ENCODE measurements at regions not wholly inside any gene's neighbourhood (a gene's known extent, or its start where the extent isn't known, plus 50 kb on each side); places are given as distances from the start of the nearest gene placed in this dataset.
"Not testable (repeated sequence)": the region's sequence is repeated elsewhere in the genome, so short reads cannot be mapped to it uniquely, and the experiment has no call there.

DNA sequence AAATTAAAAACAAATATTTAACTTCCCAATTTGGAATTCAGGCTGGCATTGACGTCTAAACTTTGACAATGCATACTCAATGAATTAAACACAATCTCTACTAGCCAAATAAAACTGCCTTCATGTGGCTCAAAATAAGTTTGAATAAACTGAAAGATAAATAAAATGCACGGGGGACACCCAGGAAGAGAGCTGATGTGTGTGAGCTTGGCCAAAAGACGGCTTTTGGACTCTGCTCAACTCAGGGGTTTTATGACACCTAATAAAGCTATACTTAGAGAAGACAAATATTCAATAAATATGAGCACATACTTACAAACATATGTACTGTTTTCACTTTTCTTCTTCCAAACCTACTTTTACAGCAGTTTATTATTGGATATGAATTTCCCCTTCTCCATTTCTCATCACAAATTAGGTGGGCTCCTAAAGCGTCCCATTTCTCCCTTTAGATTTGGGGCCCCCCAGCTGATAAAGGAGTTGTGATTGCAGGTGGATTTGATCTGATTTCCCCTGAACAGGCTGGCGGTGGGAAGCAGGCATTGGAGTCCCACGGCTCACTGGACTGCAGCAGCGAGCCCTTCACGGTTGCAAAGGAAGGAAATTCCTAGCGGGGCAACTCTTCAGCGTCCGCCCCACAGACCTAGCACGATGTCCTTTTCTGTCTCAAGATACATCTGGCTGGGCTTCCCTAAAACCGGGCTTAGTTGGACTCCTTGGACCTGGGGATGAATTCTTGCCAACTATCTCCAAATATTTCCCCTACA lies 79.6 kb downstream of the INSIG1 start:
- no peak for DNase-seq (ENCODE audit: low read depth)

DNA sequence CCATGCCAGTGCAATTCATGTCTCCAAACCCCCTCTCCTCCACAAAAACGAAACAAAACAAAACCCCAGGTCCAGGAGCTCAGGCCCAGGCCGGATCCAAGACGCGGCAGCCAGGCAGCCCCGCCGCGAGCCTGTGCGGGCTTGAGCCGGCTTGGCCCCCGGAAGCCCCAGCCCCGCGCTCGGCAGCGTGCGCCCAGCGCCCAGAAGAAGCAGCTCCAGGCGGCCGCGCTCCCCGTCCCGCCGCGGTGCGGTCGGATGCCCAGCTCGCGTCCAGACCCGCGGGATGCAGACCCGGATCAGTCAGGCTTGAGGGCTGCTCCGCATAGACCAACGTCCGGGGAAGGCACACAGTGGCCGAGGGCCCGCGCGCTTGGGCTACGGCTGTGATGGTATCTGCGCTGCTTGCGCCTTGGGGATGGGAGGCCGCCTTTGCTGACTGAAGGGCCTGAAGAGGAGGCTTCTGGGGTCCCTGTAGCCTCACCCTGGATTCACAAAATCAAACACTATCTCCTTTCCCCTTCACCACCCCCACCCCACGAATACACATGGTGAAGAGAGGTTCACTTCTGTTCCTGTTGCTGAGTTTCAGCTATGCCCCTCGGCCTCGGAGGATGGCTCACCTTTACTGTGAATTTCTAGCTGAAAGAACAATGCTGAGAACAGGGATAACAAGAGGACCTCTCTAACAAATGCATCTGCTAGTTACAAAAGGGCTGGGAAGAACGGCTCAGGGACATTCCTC lies 79.9 kb upstream of the EN2 start:
- no peak for DNase-seq (ENCODE audit: low read depth)

DNA sequence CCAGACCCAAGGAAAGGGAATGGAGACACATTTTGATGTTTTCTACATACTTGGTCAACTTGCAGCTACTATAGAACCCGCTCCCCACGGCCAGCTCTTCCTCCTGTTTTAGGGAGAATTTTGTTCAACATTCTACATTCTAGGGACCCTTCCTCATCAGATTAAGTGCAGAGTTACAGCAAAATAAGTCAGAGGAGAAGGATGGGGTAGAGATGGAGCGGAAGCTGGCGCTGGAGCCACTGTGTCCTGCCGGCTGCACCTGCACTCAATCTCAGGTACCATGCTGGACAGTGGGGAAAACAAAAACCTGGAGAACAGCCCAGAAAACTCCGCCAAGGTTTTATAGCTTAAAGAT lies 79.4 kb upstream of the EN2 start:
- DNase-seq (ENCODE audit: low read depth), result no peak

- DNase-seq (ENCODE audit: low read depth), result no peak
Observed at GRCh38 chr7:155378959-155379871, 78.7 kb upstream of the EN2 start.

- DNase-seq (ENCODE audit: low read depth), result peak; percentile 12
Observed at GRCh38 chr7:155380221-155380861, 77.6 kb upstream of the EN2 start.

DNA sequence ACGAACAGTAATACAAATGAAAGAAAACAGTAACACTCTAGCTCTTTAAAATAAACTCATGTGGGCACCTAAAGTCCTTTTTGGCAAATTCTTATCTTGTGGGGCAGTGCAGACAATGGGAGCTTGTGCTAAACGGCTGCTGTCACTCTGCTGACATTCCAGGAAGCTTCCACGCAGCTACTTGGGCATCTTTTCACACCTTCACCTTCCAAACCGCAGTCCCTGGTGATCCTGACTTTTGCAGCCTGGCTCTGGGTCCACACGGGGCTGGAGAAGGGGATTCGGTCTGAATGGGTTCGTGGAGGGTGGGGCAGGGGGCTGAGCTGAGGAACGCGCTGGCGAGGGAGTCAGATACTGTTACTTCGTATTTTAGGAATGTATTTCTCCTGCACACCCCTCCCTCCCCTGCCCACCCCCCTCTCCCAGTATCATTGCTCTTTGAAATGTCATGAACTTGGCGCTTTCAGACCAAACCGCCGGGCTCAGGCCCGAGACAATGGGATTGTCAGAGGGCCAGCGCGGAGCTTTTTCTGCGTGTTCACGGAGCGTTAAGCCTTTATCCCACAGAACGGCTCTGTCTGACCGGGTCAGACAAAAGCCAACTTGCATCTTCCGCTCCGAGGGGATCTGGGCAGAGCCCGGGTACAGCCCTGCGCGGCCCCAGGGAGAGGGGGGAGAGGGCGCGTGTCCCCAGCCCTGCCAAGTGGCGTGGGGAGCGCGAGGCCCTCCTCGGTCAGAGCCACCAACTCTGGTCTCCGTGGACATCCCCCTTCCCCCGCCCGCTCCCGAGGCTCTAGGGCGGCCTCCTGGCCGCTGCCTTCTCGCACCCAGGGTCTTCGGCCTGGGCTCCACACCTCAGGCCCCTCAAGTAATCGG lies 76.7 kb upstream of the EN2 start:
- DNase-seq (ENCODE audit: low read depth), result no peak

DNA sequence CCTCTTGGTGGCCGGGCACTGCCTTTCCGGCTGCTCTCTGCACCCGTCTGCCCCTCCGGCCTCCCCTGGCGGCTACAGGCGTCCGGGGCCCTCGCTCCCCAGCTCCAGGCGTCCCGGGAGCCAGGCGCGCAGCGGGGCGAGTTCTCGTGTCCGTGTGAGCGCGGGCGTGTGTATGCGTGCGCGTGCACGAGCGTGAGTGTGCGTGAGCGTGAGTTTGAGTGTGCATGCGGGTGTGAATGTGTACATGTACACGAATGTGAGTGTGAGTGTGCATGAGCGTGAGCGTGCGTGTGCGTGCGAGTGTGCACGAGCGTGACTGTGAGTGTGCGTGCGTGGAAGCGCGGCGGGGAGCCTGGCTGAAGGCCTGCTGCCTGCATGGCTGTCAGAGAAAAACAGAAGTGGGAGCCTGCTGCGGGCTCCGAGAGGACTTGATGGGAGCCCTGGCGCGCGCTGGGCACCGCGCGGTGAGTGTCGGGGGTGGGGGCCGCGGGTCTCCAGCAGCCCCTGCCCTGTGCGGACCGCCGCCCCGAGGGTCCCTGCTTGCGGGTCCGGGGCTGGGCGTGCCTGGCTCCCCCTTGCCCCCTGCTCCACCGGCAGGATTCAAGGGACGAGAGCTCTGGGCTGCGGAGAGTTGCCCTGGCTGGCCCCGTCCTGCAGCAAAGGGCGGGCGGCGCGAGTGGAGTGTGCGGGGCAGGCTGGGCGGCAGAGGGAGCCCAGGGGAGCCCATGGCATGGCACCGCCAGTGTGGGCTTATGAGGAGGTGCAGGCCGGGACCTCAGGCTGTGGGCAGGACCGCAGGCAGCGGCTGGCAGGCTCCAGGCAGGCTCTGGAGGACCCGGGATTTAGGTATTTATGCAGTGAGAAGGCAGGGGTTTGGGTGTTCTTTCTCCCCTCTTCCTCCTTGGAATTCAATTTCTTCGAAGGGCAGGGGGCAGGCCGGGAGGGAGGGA lies 75.8 kb upstream of the EN2 start:
- DNase-seq (ENCODE audit: low read depth), result no peak

DNA sequence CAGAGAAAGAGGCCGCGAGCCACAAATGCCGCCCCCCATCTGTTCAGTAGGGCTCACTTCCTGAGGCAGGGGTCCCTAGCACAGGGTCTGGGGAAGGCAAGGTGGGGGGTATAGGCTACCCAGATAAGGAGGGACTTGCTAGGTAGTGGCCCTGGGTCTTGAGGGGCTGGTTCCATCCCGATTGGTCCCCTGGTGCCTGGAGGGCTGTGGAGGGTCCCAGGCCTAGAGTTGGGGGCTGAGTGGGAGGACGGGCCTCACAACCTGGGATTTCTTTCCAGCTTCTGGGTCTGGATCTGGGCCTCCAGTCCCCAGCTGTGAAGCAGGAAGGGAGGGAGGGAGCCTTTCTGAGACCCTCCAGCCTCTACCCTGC lies 75.1 kb upstream of the EN2 start:
- DNase-seq (ENCODE audit: low read depth), result no peak

DNA sequence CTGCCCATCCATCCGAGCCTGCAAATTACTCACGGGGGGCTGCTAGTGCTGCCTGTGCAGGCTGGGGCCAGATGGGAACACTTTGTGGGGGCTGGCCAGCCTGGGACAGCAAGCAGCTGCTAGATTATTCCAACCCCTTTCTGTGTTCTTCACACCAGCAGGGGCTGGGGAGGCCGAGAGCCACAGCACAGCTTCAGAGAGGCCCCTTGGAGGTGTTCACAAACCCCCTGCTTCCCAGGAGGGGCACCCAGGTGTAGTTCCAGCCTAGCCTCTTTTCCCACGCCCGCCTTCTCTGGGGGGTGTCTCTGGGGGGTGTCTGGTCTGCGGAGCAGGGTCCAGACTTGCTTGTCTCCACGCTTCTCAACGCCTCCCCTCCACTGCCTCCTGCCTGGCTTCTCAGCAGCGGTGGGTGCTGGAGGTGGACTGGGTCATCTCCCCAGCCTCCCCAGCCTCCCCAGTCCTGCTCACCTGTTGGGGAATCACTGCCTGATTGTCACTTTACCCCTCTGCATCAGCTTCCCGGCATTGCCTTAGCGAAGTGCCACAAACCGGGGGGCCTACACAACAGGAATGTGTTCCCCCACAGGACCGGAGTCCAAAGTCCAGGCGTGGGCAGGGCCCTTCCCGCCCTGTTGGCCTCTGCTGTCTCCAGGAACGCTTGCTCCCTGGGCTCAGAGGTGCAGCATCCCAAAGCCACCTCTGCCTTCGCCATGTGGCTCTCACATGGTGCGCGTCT lies 74.0 kb upstream of the EN2 start:
- DNase-seq (ENCODE audit: low read depth), result no peak

- no peak for DNase-seq (ENCODE audit: low read depth)
Observed at GRCh38 chr7:155384751-155385150, 73.2 kb upstream of the EN2 start.

GRCh38 chr7:155385182-155385581 lies 72.7 kb upstream of the EN2 start:
- DNase-seq (ENCODE audit: low read depth), result not testable (repeated sequence)

DNA sequence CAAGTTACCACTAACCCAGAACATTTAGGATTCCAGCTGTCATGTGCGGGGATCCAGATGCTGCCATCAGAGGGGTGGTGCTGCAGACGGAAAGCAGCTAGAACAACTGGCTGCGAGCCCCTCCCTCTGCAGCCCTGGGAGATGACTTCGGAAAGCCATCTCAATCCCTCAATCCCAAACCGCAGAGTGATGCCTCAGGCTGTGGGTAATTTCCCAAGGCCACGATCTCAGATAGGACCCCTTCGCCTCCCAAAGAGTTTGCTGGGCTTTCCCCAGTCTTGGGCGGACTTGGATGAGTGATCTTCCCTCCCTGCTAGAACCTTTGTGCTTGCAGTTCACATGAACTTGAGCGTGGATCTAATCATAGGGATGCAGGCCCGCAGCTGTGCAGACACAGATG lies 71.3 kb upstream of the EN2 start:
- no peak for DNase-seq (ENCODE audit: low read depth)

DNA sequence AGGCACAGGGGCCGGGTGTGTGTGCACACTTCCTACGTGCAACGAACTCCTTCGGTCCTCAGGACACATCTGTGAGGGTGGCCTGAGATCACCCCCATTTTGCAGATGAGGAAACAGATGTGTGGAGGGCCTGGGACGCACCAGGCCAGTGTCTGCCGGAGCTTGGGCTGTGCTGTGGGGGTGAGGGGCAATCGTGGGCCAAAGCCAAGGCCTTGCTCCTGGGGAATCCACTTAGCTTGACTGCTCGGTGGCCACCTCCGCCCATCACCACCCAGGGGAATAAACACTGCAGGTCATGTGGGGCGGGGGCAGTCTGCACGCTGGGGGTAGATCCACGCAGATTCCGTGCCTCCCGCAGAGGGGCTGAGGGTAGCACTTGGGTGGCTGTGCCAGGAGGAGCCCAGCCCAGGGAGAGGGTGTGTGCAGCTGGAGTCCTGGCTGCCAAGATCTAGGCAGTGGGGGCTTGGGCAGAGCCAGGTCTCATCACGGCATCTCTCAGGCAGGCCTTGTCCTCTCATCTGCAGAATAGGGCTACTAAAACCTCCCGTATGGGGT lies 70.8 kb upstream of the EN2 start:
- no peak for DNase-seq (ENCODE audit: low read depth)

- DNase-seq (ENCODE audit: low read depth), result no peak
Observed at GRCh38 chr7:155388561-155388960, 69.4 kb upstream of the EN2 start.

GRCh38 chr7:155391414-155391813 lies 66.5 kb upstream of the EN2 start:
- no peak for DNase-seq (ENCODE audit: low read depth)

DNA sequence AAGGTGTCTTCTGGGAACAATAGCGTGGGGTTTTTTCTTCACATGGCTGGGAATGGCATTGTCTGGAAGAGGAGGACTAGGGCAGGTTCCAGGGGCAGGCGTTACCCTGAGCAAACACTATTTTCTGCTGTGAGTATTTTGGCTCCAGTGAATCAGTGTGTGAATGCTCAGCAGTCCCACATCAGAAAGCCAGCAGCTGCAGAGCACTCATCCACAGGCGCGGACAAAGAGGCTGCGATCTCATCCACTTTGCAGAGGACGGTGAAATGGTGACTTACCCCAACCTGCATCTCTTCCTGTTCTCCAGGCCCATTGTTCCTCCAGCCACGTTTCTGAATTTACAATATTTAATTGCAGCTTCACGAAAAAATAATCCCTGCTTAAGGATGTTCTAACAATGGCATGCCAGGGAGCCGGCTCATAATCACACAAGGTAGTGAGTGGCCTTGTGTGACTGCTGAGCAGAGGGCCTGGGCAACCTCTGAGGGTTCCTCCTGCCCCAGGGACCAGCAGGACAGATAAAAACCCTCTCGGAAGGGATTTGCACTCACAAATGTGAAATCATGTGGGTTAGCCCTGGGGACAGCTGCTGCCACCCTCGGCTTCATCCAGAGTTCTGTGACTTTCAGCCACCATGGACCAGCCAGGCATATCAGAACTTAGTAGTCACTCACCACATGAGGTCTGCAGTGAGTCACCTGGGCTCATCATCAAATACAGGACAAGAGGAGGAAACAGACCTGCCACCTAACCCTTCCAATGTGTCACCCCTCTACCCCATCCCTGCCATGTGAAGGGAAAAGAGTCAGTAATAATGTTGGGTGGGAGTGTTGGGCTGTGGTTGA lies 65.0 kb upstream of the EN2 start:
- no peak for DNase-seq (ENCODE audit: low read depth)

- DNase-seq (ENCODE audit: low read depth), result no peak
Observed at GRCh38 chr7:155394413-155394812, 63.5 kb upstream of the EN2 start.

GRCh38 chr7:155395176-155395797 lies 62.6 kb upstream of the EN2 start:
- no peak for DNase-seq (ENCODE audit: low read depth)

All from T-helper 22 cell (primary cell).